NOMO-1 (cell line): ENCODE measurements at regions not wholly inside any gene's neighbourhood (a gene's known extent, or its start where the extent isn't known, plus 50 kb on each side); places are given as distances from the start of the nearest gene placed in this dataset.

ENCODE experiments used
- DNase-seq, 2 experiments: peaks; one replicate each; lab custom pipeline; 2025; ENCODE audit not compliant: unreplicated experiment in 2 of 2; lab: John Stamatoyannopoulos, UW

- DNase-seq = no peak
These were observed 305.9 kb upstream of the ARGLU1 start for GRCh38 chr13:106873810-106874209.

GRCh38 chr13:106867249-106867648 is 299.3 kb upstream of the ARGLU1 start:
- DNase-seq = no peak

GRCh38 chr13:106865716-106866440 is 297.9 kb upstream of the ARGLU1 start:
- DNase-seq = no peak

GRCh38 chr13:106859533-106859904 is 291.6 kb upstream of the ARGLU1 start:
- DNase-seq = no peak

- DNase-seq = no peak
These were observed 291.1 kb upstream of the ARGLU1 start for GRCh38 chr13:106858903-106859532.

- DNase-seq = no peak
These were observed 284.5 kb upstream of the ARGLU1 start for GRCh38 chr13:106852436-106852835.

GRCh38 chr13:106850973-106851650 is 283.2 kb upstream of the ARGLU1 start:
- DNase-seq = no peak

- DNase-seq = no peak
These were observed 278.9 kb upstream of the ARGLU1 start for GRCh38 chr13:106846571-106847448.

GRCh38 chr13:106836186-106836802 is 268.4 kb upstream of the ARGLU1 start:
- DNase-seq = no peak

- no peak for DNase-seq
These were observed 267.5 kb upstream of the ARGLU1 start for GRCh38 chr13:106835477-106835876.

GRCh38 chr13:106821979-106822378 is 254.0 kb upstream of the ARGLU1 start:
- no peak for DNase-seq

- no peak for DNase-seq
These were observed 251.7 kb upstream of the ARGLU1 start for GRCh38 chr13:106819413-106820180.

GRCh38 chr13:106818971-106819370 is 251.0 kb upstream of the ARGLU1 start:
- no peak for DNase-seq

- DNase-seq = no peak
These were observed 247.6 kb upstream of the ARGLU1 start for GRCh38 chr13:106815545-106815944.

GRCh38 chr13:106814463-106814862 is 246.5 kb upstream of the ARGLU1 start:
- no peak for DNase-seq

- no peak for DNase-seq
These were observed 242.1 kb upstream of the ARGLU1 start for GRCh38 chr13:106810069-106810468.

GRCh38 chr13:106804991-106805390 is 237.1 kb upstream of the ARGLU1 start:
- DNase-seq = no peak

GRCh38 chr13:106802917-106803316 is 235.0 kb upstream of the ARGLU1 start:
- no peak for DNase-seq

GRCh38 chr13:106799781-106800335 is 231.9 kb upstream of the ARGLU1 start:
- DNase-seq = no peak
